GM18858 (cell line): ENCODE measurements at regions not wholly inside any gene's neighbourhood (a gene's known extent, or its start where the extent isn't known, plus 50 kb on each side); places are given as distances from the start of the nearest gene placed in this dataset.
"Not testable (repeated sequence)": the region's sequence is repeated elsewhere in the genome, so short reads cannot be mapped to it uniquely, and the experiment has no call there.

ENCODE experiments used
- ATAC-seq: cut with Tn5 transposase; IDR thresholded peaks from one replicate; pipeline ENCODE4 v1.9.1; 2021; ENCODE audit not compliant: unreplicated experiment

DNA sequence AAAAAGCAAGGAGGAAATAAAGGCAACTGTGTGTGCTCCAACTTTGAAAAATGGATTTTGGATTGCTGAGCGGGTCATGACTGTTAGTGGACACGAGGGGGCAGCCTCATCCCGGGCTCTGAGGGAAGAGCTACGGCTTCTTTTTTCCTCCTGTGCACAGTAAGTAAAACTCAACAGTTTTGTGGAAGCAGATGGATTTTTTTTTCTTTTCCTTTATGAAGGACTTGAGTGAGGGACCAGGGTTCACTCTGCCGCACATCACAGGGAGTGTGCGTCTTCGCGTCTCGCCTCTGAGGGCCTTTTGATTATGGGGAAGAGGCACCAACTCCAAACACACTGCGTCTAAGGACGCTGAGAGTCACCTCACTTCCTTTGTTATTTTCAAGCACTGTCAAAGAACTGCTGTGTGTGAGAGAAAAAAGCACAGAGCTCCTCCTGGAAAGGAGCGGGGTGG is 80.3 kb upstream of the GOT2 start:
- peak; percentile 69 for ATAC-seq

DNA sequence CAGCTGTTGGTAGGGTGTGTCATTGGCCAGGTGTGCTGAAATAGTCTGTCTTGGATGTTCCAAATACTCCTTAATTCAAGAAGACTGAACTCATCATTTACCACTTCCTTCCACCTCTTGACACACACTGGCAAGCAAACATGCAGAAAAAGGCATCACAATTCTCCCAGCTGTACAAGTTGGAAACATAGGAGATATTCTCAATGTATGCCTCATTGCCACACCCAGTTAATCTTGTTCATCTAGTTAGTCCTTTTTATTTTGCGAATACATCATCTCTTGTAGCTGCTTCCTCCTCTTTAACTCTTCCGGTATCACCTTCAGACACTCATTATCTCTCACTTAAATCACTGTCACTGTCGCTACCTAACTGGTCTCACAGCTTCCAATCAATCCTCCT is 75.1 kb upstream of the GOT2 start:
- ATAC-seq, result no peak

DNA sequence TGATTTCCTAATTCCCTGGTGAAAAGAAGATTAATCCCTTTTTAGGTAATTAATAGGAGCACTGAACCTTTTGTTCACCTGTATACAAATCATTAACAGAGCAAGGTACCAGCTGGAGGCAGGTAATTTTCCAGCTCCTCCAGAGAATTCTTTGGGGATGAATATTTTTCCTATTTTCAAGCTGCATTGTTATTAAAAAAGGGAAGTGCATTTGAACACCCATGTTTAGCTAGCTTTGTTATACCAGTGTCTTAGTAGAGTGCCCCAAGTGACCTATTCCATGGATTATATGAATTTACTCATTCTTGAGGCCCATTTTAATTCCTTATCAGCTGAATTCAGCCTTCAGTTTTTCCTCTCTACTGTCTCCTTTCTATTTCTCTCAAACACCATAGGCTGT is 73.2 kb upstream of the GOT2 start:
- no peak for ATAC-seq

DNA sequence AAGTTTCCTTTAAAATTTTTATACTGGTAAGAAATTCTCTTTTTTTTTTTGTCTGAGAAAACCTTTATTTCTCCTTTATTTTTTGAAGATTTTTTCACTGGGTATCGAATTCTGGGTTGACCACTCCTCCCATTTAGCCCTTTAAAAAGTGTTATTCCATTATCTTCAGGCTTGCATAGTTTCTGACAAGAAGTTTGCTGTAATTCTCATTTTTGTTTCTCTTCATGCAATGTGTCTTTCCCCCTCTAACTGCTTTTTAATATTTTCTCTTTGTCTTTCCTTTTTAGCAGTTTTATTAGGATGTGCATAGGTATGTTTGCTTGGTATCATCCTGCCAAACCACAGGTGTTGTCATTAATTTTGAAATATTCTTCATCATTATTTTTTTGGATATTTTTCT is 67.7 kb upstream of the GOT2 start:
- ATAC-seq, result no peak

DNA sequence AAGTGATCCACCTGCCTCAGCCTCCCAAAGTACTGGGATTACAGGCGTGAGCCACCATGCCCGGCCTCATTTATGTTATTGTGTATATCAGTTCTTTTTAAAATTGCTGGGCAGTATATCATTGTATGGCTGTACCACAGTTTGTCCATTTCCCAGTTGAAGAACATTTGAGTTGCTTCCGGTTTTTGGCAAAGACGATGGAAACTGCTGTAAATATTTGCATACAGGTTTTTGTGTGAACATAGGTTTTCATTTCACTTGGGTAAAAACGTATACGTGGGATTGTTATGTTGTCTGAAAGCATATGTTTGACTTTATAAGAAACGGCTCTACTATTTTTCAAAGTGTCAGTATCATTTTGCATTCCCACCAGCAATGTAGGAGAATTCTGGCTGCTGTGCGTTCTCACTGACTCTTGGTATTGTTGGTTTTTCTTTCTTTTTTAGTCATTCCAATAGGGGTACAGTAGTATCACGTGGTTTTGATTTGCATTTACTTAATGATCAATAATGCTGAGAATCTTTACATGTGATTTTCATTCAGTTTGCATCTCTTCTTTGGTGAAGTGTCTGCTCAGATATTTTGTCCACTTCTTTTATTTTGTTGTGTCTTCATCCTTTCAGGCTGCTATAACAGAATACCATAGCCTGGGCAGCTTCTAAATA is 63.2 kb upstream of the GOT2 start:
- no peak for ATAC-seq

DNA sequence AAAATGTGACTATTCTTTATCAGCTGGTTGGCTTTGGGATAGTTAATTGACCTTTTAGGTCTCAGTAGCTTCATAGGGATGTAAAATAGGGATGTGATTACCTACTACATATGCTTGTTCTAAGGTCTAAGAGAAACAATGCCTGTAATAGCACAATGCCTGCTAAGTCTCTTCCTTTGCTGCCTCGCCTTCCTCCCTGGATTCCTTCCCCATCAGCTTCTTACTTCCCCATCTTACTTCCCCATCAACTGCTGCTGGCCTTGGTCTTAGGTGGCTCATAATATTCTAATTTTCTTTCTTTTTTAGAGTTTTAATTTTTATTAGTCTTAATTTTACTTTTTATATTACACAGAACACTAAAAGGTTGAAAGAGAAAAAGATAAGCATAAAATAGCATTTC is 59.2 kb upstream of the GOT2 start:
- no peak for ATAC-seq

DNA sequence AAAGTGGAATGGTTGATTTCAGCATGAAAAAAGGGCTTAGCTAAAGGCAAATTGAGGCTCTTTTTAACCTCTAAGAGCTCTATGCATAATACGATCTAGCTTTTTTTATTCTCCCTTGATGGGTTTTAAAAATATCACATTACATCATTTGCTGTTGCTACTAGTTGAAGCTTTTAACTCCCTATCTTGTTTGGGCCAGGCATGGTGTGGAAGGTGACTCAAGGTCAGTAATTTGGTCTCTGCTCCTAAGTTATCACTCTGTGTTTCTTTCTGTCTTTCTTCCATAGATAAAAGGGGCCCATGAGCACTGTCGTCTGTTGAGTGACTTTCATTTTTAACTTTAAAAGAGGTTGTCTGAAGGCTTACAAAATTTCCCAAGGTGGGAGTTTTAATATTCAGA is 58.1 kb upstream of the GOT2 start:
- ATAC-seq, result no peak

DNA sequence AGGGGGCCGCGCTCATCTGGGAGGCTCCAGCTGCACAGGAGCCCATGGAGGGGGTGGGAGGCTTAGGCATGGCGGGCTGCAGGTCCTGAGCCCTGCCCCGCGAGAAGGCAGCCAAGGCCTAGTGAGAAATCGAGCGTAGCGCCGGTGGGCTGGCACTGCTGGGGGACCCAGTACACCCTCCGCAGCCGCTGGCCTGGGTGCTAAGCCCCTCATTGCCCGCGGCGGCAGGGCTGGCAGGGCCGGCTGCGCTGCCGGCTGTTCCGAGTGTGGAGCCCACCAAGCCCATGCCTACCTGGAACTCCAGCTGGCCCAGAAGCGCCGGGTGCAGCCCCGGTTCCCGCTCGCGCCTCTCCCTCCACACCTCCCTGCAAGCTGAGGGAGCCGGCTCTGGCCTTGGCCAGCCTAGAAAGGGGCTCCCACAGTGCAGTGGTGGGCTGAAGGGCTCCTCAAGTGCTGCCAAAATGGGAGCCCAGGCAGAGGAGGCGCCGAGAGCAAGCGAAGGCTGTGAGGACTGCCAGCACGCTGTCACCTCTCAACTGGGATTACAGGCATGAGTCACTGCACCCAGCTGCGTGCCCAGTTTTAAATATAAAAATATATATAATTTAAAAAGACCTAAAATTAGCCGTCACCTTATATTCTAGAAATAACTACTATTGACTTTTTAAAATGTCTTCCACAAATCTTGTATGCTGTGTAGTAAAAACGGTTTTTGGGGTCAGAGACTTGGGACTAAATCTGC is 56.9 kb upstream of the GOT2 start:
- not testable (repeated sequence) for ATAC-seq

DNA sequence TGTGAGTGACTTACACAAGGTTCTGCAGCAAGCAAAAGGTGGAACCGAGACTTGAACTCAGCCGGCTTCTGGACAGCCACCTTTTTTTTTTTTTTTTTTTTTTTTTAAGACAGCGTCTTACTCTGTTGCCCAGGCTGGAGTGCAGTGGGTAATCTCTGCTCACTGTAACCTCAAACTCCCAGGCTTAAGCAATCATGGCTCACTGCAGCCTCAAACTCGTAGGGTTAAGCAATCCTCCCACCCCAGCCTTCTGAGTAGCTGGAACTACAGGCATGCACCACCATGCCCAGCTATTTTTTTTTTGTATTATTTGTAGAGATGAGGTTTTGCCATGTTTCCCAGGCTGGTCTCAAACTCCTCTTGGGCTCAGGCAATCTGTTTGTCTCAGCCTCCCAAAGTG is 55.2 kb upstream of the GOT2 start:
- no peak for ATAC-seq
